ENCODE measurements at regions not wholly inside any gene's neighbourhood (a gene's known extent, or its start where the extent isn't known, plus 50 kb on each side); places are given as distances from the start of the nearest gene placed in this dataset.

- H3K27me3 ChIP-seq (ENCODE audit: control insufficient read depth in 4 of 4, insufficient read depth in 4 of 4, low read length in 3 of 4): peaks cover 0 to 4% (median 0%) of the 10 kb centered on the region in 4 donors
- no peaks in the 10 kb centered on the region for H3K9me3 ChIP-seq (ENCODE audit: control insufficient read depth in 4 of 4, low read length in 3 of 4)
- H3K4me1 ChIP-seq (ENCODE audit: control insufficient read depth in 4 of 4, insufficient read depth in 4 of 4, low read length in 3 of 4): no peaks in the 10 kb centered on the region
- no peak overlapping the region for H3K9ac ChIP-seq (ENCODE audit: low read depth in 1 of 2, low read length in 2 of 2)
- DNase-seq (ENCODE audit: low spot score): no peak
- H3K36me3 ChIP-seq (ENCODE audit: control insufficient read depth in 4 of 4, insufficient read depth in 3 of 4, low read depth in 1 of 4, low read length in 3 of 4): no peaks in the 10 kb centered on the region
- no peak overlapping the region for H3K27ac ChIP-seq (ENCODE audit: low read depth in 1 of 2, low read length in 2 of 2)
- TF ChIP-seq REST (IDR thresholded peaks at IDR 0.05) (no peak), NR2F2 (IDR thresholded peaks at IDR 0.05) (peak; percentile 53), CTCF (IDR thresholded peaks at IDR 0.05; ENCODE audit: low read depth, low read length, missing input control) (no peak)
- WGBS: 69% methylated on average over 6 of the region's 6 CpGs
- H3K4me3 ChIP-seq (ENCODE audit: low read depth in 1 of 3, low read length in 3 of 3): no peak overlapping the region
Observed at GRCh38 chr12:42759622-42760273, 170.2 kb upstream of the PRICKLE1 start.

GRCh38 chr12:42758806-42759205 lies 169.3 kb upstream of the PRICKLE1 start:
- Histone ChIP-seq H3K27ac (ENCODE audit: low read depth in 1 of 2, low read length in 2 of 2) (no peak overlapping the region), H3K9ac (ENCODE audit: low read depth in 1 of 2, low read length in 2 of 2) (no peak overlapping the region), H3K4me3 (ENCODE audit: low read depth in 1 of 3, low read length in 3 of 3) (no peak overlapping the region), H3K36me3 (ENCODE audit: control insufficient read depth in 4 of 4, insufficient read depth in 3 of 4, low read depth in 1 of 4, low read length in 3 of 4) (no peaks in the 10 kb centered on the region), H3K9me3 (ENCODE audit: control insufficient read depth in 4 of 4, low read length in 3 of 4) (no peaks in the 10 kb centered on the region), H3K27me3 (ENCODE audit: control insufficient read depth in 4 of 4, insufficient read depth in 4 of 4, low read length in 3 of 4) (peaks cover 0 to 4% (median 0%) of the 10 kb centered on the region in 4 donors), H3K4me1 (ENCODE audit: control insufficient read depth in 4 of 4, insufficient read depth in 4 of 4, low read length in 3 of 4) (no peaks in the 10 kb centered on the region)
- DNase-seq (ENCODE audit: low spot score): no peak
- TF ChIP-seq FOXA1 (IDR thresholded peaks at IDR 0.05) (no peak), GABPA (IDR thresholded peaks at IDR 0.05 in 1 of 2, conservative IDR thresholded peaks at IDR 0.05 in 1 of 2) (no peak), JUND (IDR thresholded peaks at IDR 0.05) (no peak), HNF4G (IDR thresholded peaks at IDR 0.05) (no peak), MAX (IDR thresholded peaks at IDR 0.05) (no peak), EGR1 (IDR thresholded peaks at IDR 0.05; ENCODE audit: low read depth in 2 of 2) (no peak), ATF3 (IDR thresholded peaks at IDR 0.05) (no peak), FOXA2 (IDR thresholded peaks at IDR 0.05) (no peak), YY1 (IDR thresholded peaks at IDR 0.05) (no peak), CTCF (IDR thresholded peaks at IDR 0.05; ENCODE audit: low read depth, low read length, missing input control) (no peak), NR2F2 (IDR thresholded peaks at IDR 0.05) (no peak), RXRA (IDR thresholded peaks at IDR 0.05) (no peak), ZBTB33 (IDR thresholded peaks at IDR 0.05) (no peak), SP1 (IDR thresholded peaks at IDR 0.05) (no peak), HNF4A (conservative IDR thresholded peaks at IDR 0.05) (no peak)
- WGBS: 88% methylated on average over 4 of the region's 4 CpGs

All from liver (tissue), 8 donors.